MM.1S (cell line): ENCODE measurements at regions not wholly inside any gene's neighbourhood (a gene's known extent, or its start where the extent isn't known, plus 50 kb on each side); places are given as distances from the start of the nearest gene placed in this dataset.
"Not testable (repeated sequence)": the region's sequence is repeated elsewhere in the genome, so short reads cannot be mapped to it uniquely, and the experiment has no call there.

Experiments used
- DNase-seq: peaks from one replicate; pipeline ENCODE4 v3.0.0-alpha.2; 2015
- H2AFZ ChIP-seq: fragments of 300-600 bp; sonication (generic); 2 replicates; pipeline ENCODE4 v1.6.0; 2016; ENCODE audit warnings: antibody characterized with exemption, low read length
- H3F3A ChIP-seq: fragments of 300-600 bp; sonication (generic); 2 replicates; pipeline ENCODE4 v1.6.1; 2016; ENCODE audit warnings: mild to moderate bottlenecking, antibody characterized with exemption, low read length, moderate library complexity, mixed read lengths; ENCODE audit not compliant: insufficient read depth
- H3K27ac ChIP-seq: fragments of 300-600 bp; sonication (generic); 2 replicates; pipeline ENCODE4 v1.5.1; 2016; ENCODE audit warnings: mild to moderate bottlenecking, low read length
- H3K27me3 ChIP-seq: fragments of 300-600 bp; sonication (generic); replicated peaks from 2 replicates; pipeline ENCODE4 v1.6.0; 2016; ENCODE audit warnings: low read length; ENCODE audit not compliant: insufficient read depth
- H3K36me3 ChIP-seq: fragments of 300-600 bp; sonication (generic); replicated peaks from 2 replicates; pipeline ENCODE4 v1.6.1; 2016; ENCODE audit warnings: mild to moderate bottlenecking, low read length, mixed read lengths; ENCODE audit not compliant: insufficient read depth
- H3K4me1 ChIP-seq: fragments of 300-600 bp; sonication (generic); 2 replicates; pipeline ENCODE4 v1.6.1; 2016; ENCODE audit warnings: low read length, mixed read lengths
- H3K4me2 ChIP-seq: fragments of 300-600 bp; sonication (generic); 2 replicates; pipeline ENCODE4 v1.6.0; 2016; ENCODE audit warnings: low read depth, low read length
- H3K4me3 ChIP-seq: fragments of 300-600 bp; sonication (generic); 2 replicates; pipeline ENCODE4 v1.5.1; 2016; ENCODE audit warnings: low read length, mixed read lengths
- H3K79me2 ChIP-seq: fragments of 300-600 bp; sonication (generic); 2 replicates; pipeline ENCODE4 v1.6.1; 2016; ENCODE audit warnings: mixed run types, low read length, mixed read lengths
- H3K9ac ChIP-seq: fragments of 300-600 bp; sonication (generic); 2 replicates; pipeline ENCODE4 v1.6.1; 2016; ENCODE audit warnings: low read length, mixed read lengths
- H3K9me2 ChIP-seq: fragments of 300-600 bp; sonication (generic); replicated peaks from 2 replicates; pipeline ENCODE4 v1.6.1; 2016; ENCODE audit warnings: mild to moderate bottlenecking, low read length, mixed read lengths; ENCODE audit not compliant: insufficient read depth
- H3K9me3 ChIP-seq: fragments of 300-600 bp; sonication (generic); replicated peaks from 2 replicates; pipeline ENCODE4 v1.6.1; 2016; ENCODE audit warnings: mild to moderate bottlenecking, low read length, mixed read lengths; ENCODE audit not compliant: insufficient read depth
- H4K20me1 ChIP-seq: fragments of 300-600 bp; sonication (generic); 2 replicates; pipeline ENCODE4 v1.6.1; 2016; ENCODE audit warnings: mild to moderate bottlenecking, low read length, moderate library complexity, mixed read lengths; ENCODE audit not compliant: insufficient read depth
- EZH2 ChIP-seq: fragments of 300-600 bp; sonication (generic); optimal IDR thresholded peaks from 2 replicates; pipeline ENCODE3; 2017; ENCODE audit warnings: low read depth, mild to moderate bottlenecking, antibody characterized with exemption, low read length, mixed read lengths
- EZH2phosphoT487 ChIP-seq: fragments of 300-600 bp; sonication (generic); IDR thresholded peaks from 2 replicates; pipeline ENCODE4 v1.6.1; 2018; ENCODE audit warnings: antibody characterized with exemption, low read length
- TF ChIP-seq, protein P1 (sequence below): fragments of 300-600 bp; sonication (generic); IDR thresholded peaks from 2 replicates; pipeline ENCODE4 v1.5.1; 2016; ENCODE audit warnings: antibody characterized with exemption, low read length, mixed read lengths

DNA sequence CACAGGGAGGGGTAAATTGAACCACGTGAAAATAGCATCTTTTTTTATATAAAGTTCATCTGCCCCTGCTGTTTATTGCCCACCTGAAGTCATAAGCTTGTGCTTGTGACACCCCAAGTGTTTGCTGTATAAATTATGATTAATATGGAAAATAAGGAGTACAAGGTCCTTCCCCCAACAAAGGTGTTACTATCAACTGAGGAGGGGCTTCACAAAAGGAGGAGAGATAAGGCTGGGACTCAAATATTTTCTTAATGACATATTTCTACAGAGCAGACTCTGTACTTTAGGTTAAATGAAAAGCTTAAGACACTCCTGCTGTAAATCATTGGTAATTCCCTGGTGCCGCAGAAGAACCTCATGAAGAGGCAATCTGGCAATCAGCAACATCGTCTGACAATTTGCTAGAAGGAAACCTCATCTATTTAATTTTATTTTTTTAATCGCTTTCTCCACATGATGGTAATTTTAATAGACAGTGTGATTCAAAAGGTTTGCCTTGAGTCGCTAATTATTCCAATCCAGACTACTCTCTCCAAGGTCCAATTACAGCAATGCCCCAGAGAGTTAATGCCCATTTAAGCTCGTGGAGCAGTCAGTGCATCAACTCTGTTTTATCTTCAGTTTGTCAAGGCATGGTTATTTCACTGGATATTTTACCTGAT, 1432.4 kb downstream of the FAM181B start:
- no peaks in the 10 kb centered on the region for H3K9me3 ChIP-seq
- no peak overlapping the region for H2AFZ ChIP-seq
- no peak overlapping the region for H3K4me2 ChIP-seq
- no peak overlapping the region for H3K4me3 ChIP-seq
- no peaks in the 10 kb centered on the region for H4K20me1 ChIP-seq
- H3K9ac ChIP-seq = no peak overlapping the region
- H3K27ac ChIP-seq = no peak overlapping the region
- no peak for DNase-seq
- H3K9me2 ChIP-seq = no peaks in the 10 kb centered on the region
- TF ChIP-seq, protein P1, sequence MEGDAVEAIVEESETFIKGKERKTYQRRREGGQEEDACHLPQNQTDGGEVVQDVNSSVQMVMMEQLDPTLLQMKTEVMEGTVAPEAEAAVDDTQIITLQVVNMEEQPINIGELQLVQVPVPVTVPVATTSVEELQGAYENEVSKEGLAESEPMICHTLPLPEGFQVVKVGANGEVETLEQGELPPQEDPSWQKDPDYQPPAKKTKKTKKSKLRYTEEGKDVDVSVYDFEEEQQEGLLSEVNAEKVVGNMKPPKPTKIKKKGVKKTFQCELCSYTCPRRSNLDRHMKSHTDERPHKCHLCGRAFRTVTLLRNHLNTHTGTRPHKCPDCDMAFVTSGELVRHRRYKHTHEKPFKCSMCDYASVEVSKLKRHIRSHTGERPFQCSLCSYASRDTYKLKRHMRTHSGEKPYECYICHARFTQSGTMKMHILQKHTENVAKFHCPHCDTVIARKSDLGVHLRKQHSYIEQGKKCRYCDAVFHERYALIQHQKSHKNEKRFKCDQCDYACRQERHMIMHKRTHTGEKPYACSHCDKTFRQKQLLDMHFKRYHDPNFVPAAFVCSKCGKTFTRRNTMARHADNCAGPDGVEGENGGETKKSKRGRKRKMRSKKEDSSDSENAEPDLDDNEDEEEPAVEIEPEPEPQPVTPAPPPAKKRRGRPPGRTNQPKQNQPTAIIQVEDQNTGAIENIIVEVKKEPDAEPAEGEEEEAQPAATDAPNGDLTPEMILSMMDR = no peak
- TF ChIP-seq EZH2phosphoT487 = no peak
- H3F3A ChIP-seq = no peaks in the 10 kb centered on the region
- H3K4me1 ChIP-seq = peaks cover 15% of the 10 kb centered on the region
- no peaks in the 10 kb centered on the region for H3K36me3 ChIP-seq
- H3K79me2 ChIP-seq = no peaks in the 10 kb centered on the region
- no peaks in the 10 kb centered on the region for H3K27me3 ChIP-seq

DNA sequence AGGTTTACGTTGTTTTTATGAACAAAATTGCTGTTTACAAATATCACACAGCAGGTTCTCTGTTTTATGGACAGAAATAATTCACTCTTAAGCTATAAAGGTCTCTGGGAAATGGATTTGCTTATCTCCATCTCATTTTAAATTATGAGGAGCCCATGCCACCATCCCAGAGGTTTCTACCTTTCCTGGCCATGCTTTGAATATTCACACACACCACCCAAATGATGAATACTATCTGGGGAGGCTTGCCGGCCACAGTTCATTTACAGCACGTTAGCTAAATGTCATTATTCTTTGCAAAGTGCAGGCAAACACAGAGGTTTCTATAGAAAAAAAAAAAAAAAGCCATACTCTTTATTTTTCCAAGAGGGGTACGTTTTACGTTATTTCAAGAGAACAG, 1446.7 kb downstream of the FAM181B start:
- Histone ChIP-seq H3F3A (no peaks in the 10 kb centered on the region), H3K79me2 (no peaks in the 10 kb centered on the region), H3K4me2 (no peak overlapping the region), H2AFZ (no peak overlapping the region), H3K36me3 (no peaks in the 10 kb centered on the region), H3K4me3 (no peak overlapping the region), H3K27me3 (no peaks in the 10 kb centered on the region), H3K4me1 (no peaks in the 10 kb centered on the region), H3K9me2 (no peaks in the 10 kb centered on the region), H3K9ac (no peak overlapping the region), H3K9me3 (no peaks in the 10 kb centered on the region), H3K27ac (no peak overlapping the region), H4K20me1 (no peaks in the 10 kb centered on the region)
- DNase-seq = no peak
- TF ChIP-seq, protein P1 = no peak
- TF ChIP-seq EZH2phosphoT487 (no peak), EZH2 (no peak)

DNA sequence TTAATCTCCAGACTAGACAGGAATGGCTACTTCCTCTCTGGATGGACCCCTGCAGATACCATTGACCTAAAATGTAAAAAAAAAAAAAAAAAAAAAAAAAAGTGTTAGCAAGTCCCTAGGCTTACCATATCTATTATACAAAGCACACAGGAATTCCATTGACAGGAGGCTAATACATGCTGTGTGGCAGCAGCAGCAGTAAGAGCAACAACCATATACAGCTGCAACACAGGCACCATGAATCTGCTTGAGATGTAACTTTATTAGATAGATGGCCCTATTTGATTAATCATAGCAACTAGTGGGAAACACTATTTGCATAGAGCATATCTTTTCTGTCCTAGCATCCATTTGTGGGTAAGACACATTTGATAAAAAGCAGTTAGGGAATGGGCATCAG, 1447.1 kb downstream of the FAM181B start:
- Histone ChIP-seq H3K36me3 (no peaks in the 10 kb centered on the region), H3K9me2 (no peaks in the 10 kb centered on the region), H3K79me2 (no peaks in the 10 kb centered on the region), H4K20me1 (no peaks in the 10 kb centered on the region), H3K4me3 (no peak overlapping the region), H3F3A (no peaks in the 10 kb centered on the region), H3K27ac (no peak overlapping the region), H2AFZ (no peak overlapping the region), H3K27me3 (no peaks in the 10 kb centered on the region), H3K9ac (no peak overlapping the region), H3K4me1 (no peaks in the 10 kb centered on the region), H3K4me2 (no peak overlapping the region), H3K9me3 (no peaks in the 10 kb centered on the region)
- TF ChIP-seq, protein P1 = no peak
- no peak for TF ChIP-seq EZH2
- no peak for TF ChIP-seq EZH2phosphoT487
- DNase-seq = no peak

DNA sequence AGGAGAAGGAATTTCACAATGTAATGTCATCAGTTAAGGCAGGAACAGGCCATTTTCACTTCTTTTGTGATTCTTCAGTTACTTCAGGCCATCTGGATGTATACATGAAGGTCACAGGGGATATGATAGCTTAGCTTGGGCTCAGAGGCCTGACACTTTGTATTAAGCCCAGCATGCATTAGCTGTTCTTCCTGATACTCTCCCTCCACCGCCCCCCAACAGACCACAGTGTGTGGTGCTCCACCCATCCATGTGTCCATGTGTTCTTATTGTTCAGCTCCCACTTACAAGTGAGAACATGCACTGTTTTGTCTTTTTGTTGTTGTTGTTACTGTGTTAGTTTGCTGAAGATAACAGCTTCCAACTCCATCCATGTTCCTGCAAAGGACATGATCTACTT, 1453.4 kb downstream of the FAM181B start:
- H3K36me3 ChIP-seq, H2AFZ ChIP-seq, H3K79me2 ChIP-seq, H3K27ac ChIP-seq, H4K20me1 ChIP-seq, H3K27me3 ChIP-seq, H3K4me2 ChIP-seq, H3K4me1 ChIP-seq, H3K9me2 ChIP-seq, DNase-seq, H3K9me3 ChIP-seq, H3K9ac ChIP-seq, H3F3A ChIP-seq, H3K4me3 ChIP-seq: not testable (repeated sequence)
